ENCODE measurements at regions not wholly inside any gene's neighbourhood (a gene's known extent, or its start where the extent isn't known, plus 50 kb on each side); places are given as distances from the start of the nearest gene placed in this dataset.

GRCh38 chr16:52958951-52959350, 93.7 kb downstream of the CHD9NB start:
- 83 to 90% methylated on average over 1 of the region's 1 CpG for WGBS, 2 donors
- Histone ChIP-seq H3K9me3 (no peaks in the 10 kb centered on the region), H3K27me3 (no peaks in the 10 kb centered on the region), H3K36me3 (ENCODE audit: low read depth, missing control alignments) (no peaks in the 10 kb centered on the region), H3K27ac (no peak overlapping the region), H3K4me3 (no peak overlapping the region), H3K4me1 (no peaks in the 10 kb centered on the region)
- TF ChIP-seq, protein P1, sequence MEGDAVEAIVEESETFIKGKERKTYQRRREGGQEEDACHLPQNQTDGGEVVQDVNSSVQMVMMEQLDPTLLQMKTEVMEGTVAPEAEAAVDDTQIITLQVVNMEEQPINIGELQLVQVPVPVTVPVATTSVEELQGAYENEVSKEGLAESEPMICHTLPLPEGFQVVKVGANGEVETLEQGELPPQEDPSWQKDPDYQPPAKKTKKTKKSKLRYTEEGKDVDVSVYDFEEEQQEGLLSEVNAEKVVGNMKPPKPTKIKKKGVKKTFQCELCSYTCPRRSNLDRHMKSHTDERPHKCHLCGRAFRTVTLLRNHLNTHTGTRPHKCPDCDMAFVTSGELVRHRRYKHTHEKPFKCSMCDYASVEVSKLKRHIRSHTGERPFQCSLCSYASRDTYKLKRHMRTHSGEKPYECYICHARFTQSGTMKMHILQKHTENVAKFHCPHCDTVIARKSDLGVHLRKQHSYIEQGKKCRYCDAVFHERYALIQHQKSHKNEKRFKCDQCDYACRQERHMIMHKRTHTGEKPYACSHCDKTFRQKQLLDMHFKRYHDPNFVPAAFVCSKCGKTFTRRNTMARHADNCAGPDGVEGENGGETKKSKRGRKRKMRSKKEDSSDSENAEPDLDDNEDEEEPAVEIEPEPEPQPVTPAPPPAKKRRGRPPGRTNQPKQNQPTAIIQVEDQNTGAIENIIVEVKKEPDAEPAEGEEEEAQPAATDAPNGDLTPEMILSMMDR (IDR thresholded peaks at IDR 0.05) = no peak
- no peak for TF ChIP-seq POLR2A (IDR thresholded peaks at IDR 0.05)
- intact Hi-C loops (cut with DNase I; ENCODE audit: low total_unique reads) = no loop called here
- no peak for DNase-seq

GRCh38 chr16:52957199-52957598, 95.5 kb downstream of the CHD9NB start:
- no peaks in the 10 kb centered on the region for H3K4me1 ChIP-seq
- H3K36me3 ChIP-seq (ENCODE audit: low read depth, missing control alignments) = no peaks in the 10 kb centered on the region
- no peak overlapping the region for H3K27ac ChIP-seq
- no peak overlapping the region for H3K4me3 ChIP-seq
- DNase-seq = no peak
- no peaks in the 10 kb centered on the region for H3K27me3 ChIP-seq
- TF ChIP-seq, protein P1 (IDR thresholded peaks at IDR 0.05) = no peak
- TF ChIP-seq POLR2A (IDR thresholded peaks at IDR 0.05) = no peak
- 89 to 91% methylated on average over 3 of the region's 3 CpGs for WGBS, 2 donors
- no peaks in the 10 kb centered on the region for H3K9me3 ChIP-seq
- intact Hi-C loops (cut with DNase I; ENCODE audit: low total_unique reads) = no loop called here

DNA sequence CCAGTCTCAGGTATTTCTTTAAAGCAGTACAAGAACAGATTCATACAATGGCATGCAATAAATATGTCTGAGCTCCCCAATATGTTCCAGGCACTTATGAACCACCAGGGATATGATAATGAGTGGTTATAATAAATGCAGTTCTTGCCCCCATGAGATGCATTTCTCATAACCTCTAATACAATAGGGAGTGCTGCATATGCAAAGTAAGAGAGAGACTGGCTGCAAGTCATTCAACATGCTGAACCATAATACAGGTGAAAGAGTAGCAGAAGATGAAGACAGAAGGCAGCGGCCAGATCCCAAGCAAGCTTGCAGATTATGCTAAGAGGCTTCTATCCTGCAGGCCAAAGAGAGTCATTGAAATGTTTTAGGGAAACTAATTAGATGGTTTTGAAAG, 96.7 kb downstream of the CHD9NB start:
- DNase-seq = no peak
- Histone ChIP-seq H3K27me3 (no peaks in the 10 kb centered on the region), H3K36me3 (ENCODE audit: low read depth, missing control alignments) (no peaks in the 10 kb centered on the region), H3K4me3 (no peak overlapping the region), H3K4me1 (no peaks in the 10 kb centered on the region), H3K27ac (no peak overlapping the region), H3K9me3 (no peaks in the 10 kb centered on the region)
- WGBS, 2 donors = 89 to 95% methylated on average over 1 of the region's 1 CpG
- TF ChIP-seq POLR2A (IDR thresholded peaks at IDR 0.05) = no peak
- TF ChIP-seq, protein P1 (IDR thresholded peaks at IDR 0.05) = no peak
- intact Hi-C loops (cut with DNase I; ENCODE audit: low total_unique reads) = no loop called here

- Histone ChIP-seq H3K4me3 (no peak overlapping the region), H3K36me3 (ENCODE audit: low read depth, missing control alignments) (no peaks in the 10 kb centered on the region), H3K27ac (no peak overlapping the region), H3K4me1 (no peaks in the 10 kb centered on the region), H3K27me3 (no peaks in the 10 kb centered on the region), H3K9me3 (no peaks in the 10 kb centered on the region)
- WGBS, 2 donors = 65 to 66% methylated on average over 4 of the region's 4 CpGs
- intact Hi-C loops (cut with DNase I; ENCODE audit: low total_unique reads) = no loop called here
- TF ChIP-seq, protein P1 (IDR thresholded peaks at IDR 0.05) = no peak
- TF ChIP-seq POLR2A (IDR thresholded peaks at IDR 0.05) = no peak
- no peak for DNase-seq
Measured at GRCh38 chr16:52953215-52953614, 99.5 kb downstream of the CHD9NB start.

DNA sequence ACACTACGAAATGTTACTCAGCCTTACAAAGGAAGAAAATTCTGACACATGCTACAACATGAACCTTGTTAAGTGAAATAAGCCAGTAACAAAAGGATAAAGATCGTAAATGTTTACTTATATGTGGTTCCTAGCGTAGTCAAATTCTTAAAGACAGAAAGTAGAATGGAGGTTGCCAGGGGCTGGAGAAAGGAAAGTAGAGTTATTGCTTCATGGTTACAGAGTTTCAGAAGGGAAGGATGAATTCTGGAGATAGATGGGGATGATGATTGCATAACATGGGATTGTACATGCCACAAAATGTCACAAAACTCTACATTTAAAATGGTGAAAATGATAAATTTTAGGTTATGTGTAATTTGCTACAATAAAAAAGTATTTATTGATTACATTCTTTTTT, 103.8 kb downstream of the CHD9NB start:
- intact Hi-C loops (cut with DNase I; ENCODE audit: low total_unique reads) = no loop called here
- H3K9me3 ChIP-seq = no peaks in the 10 kb centered on the region
- H3K36me3 ChIP-seq (ENCODE audit: low read depth, missing control alignments) = no peaks in the 10 kb centered on the region
- H3K4me1 ChIP-seq = no peaks in the 10 kb centered on the region
- no peak overlapping the region for H3K4me3 ChIP-seq
- no peak for DNase-seq
- WGBS, 2 donors = 88 to 92% methylated on average over 3 of the region's 3 CpGs
- no peak for TF ChIP-seq POLR2A (IDR thresholded peaks at IDR 0.05)
- TF ChIP-seq, protein P1 (IDR thresholded peaks at IDR 0.05) = no peak
- no peak overlapping the region for H3K27ac ChIP-seq
- no peaks in the 10 kb centered on the region for H3K27me3 ChIP-seq

Measured in testis (tissue), 2 donors.